ENCODE measurements at regions not wholly inside any gene's neighbourhood (a gene's known extent, or its start where the extent isn't known, plus 50 kb on each side); places are given as distances from the start of the nearest gene placed in this dataset.

- no peak overlapping the region for H3K9ac ChIP-seq (ENCODE audit: low read depth, low read length)
- no peaks in the 10 kb centered on the region for H3K9me3 ChIP-seq (ENCODE audit: insufficient read depth, low read depth, low read length)
- H3K4me3 ChIP-seq (ENCODE audit: low read length): no peak overlapping the region
- H3K4me1 ChIP-seq (ENCODE audit: insufficient read depth, low read length): peaks cover 19% of the 10 kb centered on the region; the same call in 1 of the 2 replicates
- no peaks in the 10 kb centered on the region for H3K36me3 ChIP-seq (ENCODE audit: insufficient read depth, low read depth, low read length)
- no peak overlapping the region for H3K27ac ChIP-seq (ENCODE audit: low read length)
- H3K27me3 ChIP-seq (ENCODE audit: insufficient read depth, low read length): no peaks in the 10 kb centered on the region
Observed at GRCh38 chr14:100442498-100443490, 119.7 kb downstream of the SLC25A47 start.

GRCh38 chr14:100443603-100444002, 120.5 kb downstream of the SLC25A47 start:
- Histone ChIP-seq H3K27me3 (ENCODE audit: insufficient read depth, low read length) (no peaks in the 10 kb centered on the region), H3K4me3 (ENCODE audit: low read length) (no peak overlapping the region), H3K9ac (ENCODE audit: low read depth, low read length) (no peak overlapping the region), H3K9me3 (ENCODE audit: insufficient read depth, low read depth, low read length) (no peaks in the 10 kb centered on the region), H3K4me1 (ENCODE audit: insufficient read depth, low read length) (peaks cover 19% of the 10 kb centered on the region; the same call in 1 of the 2 replicates), H3K27ac (ENCODE audit: low read length) (no peak overlapping the region), H3K36me3 (ENCODE audit: insufficient read depth, low read depth, low read length) (no peaks in the 10 kb centered on the region)

GRCh38 chr14:100445436-100446088, 122.4 kb downstream of the SLC25A47 start:
- Histone ChIP-seq H3K27me3 (ENCODE audit: insufficient read depth, low read length) (no peaks in the 10 kb centered on the region), H3K27ac (ENCODE audit: low read length) (no peak overlapping the region), H3K4me1 (ENCODE audit: insufficient read depth, low read length) (peaks cover 17% of the 10 kb centered on the region; the same call in 1 of the 2 replicates), H3K4me3 (ENCODE audit: low read length) (no peak overlapping the region), H3K9ac (ENCODE audit: low read depth, low read length) (no peak overlapping the region), H3K9me3 (ENCODE audit: insufficient read depth, low read depth, low read length) (no peaks in the 10 kb centered on the region), H3K36me3 (ENCODE audit: insufficient read depth, low read depth, low read length) (no peaks in the 10 kb centered on the region)

GRCh38 chr14:100446572-100446971, 123.4 kb downstream of the SLC25A47 start:
- Histone ChIP-seq H3K9ac (ENCODE audit: low read depth, low read length) (no peak overlapping the region), H3K9me3 (ENCODE audit: insufficient read depth, low read depth, low read length) (no peaks in the 10 kb centered on the region), H3K4me3 (ENCODE audit: low read length) (no peak overlapping the region), H3K27me3 (ENCODE audit: insufficient read depth, low read length) (no peaks in the 10 kb centered on the region), H3K27ac (ENCODE audit: low read length) (no peak overlapping the region), H3K36me3 (ENCODE audit: insufficient read depth, low read depth, low read length) (no peaks in the 10 kb centered on the region), H3K4me1 (ENCODE audit: insufficient read depth, low read length) (peaks cover 16% of the 10 kb centered on the region; the same call in 1 of the 2 replicates)

- Histone ChIP-seq H3K27me3 (ENCODE audit: insufficient read depth, low read length) (no peaks in the 10 kb centered on the region), H3K27ac (ENCODE audit: low read length) (no peak overlapping the region), H3K4me3 (ENCODE audit: low read length) (no peak overlapping the region), H3K36me3 (ENCODE audit: insufficient read depth, low read depth, low read length) (no peaks in the 10 kb centered on the region), H3K9ac (ENCODE audit: low read depth, low read length) (no peak overlapping the region), H3K9me3 (ENCODE audit: insufficient read depth, low read depth, low read length) (no peaks in the 10 kb centered on the region), H3K4me1 (ENCODE audit: insufficient read depth, low read length) (peaks cover 17% of the 10 kb centered on the region)
Observed at GRCh38 chr14:100448376-100448775, 125.2 kb downstream of the SLC25A47 start.

GRCh38 chr14:100449225-100449987, 126.3 kb downstream of the SLC25A47 start:
- no peak overlapping the region for H3K9ac ChIP-seq (ENCODE audit: low read depth, low read length)
- no peaks in the 10 kb centered on the region for H3K27me3 ChIP-seq (ENCODE audit: insufficient read depth, low read length)
- H3K9me3 ChIP-seq (ENCODE audit: insufficient read depth, low read depth, low read length): no peaks in the 10 kb centered on the region
- no peaks in the 10 kb centered on the region for H3K36me3 ChIP-seq (ENCODE audit: insufficient read depth, low read depth, low read length)
- H3K4me1 ChIP-seq (ENCODE audit: insufficient read depth, low read length): peaks cover 20% of the 10 kb centered on the region
- H3K4me3 ChIP-seq (ENCODE audit: low read length): no peak overlapping the region
- no peak overlapping the region for H3K27ac ChIP-seq (ENCODE audit: low read length)

- no peaks in the 10 kb centered on the region for H3K9me3 ChIP-seq (ENCODE audit: insufficient read depth, low read depth, low read length)
- no peak overlapping the region for H3K9ac ChIP-seq (ENCODE audit: low read depth, low read length)
- peaks cover 21% of the 10 kb centered on the region for H3K4me1 ChIP-seq (ENCODE audit: insufficient read depth, low read length)
- no peaks in the 10 kb centered on the region for H3K36me3 ChIP-seq (ENCODE audit: insufficient read depth, low read depth, low read length)
- no peaks in the 10 kb centered on the region for H3K27me3 ChIP-seq (ENCODE audit: insufficient read depth, low read length)
- H3K4me3 ChIP-seq (ENCODE audit: low read length): no peak overlapping the region
- no peak overlapping the region for H3K27ac ChIP-seq (ENCODE audit: low read length)
Observed at GRCh38 chr14:100450049-100450448, 126.9 kb downstream of the SLC25A47 start.

GRCh38 chr14:100450736-100451135, 127.6 kb downstream of the SLC25A47 start:
- Histone ChIP-seq H3K36me3 (ENCODE audit: insufficient read depth, low read depth, low read length) (no peaks in the 10 kb centered on the region), H3K4me3 (ENCODE audit: low read length) (no peak overlapping the region), H3K4me1 (ENCODE audit: insufficient read depth, low read length) (peaks cover 18% of the 10 kb centered on the region), H3K27ac (ENCODE audit: low read length) (no peak overlapping the region), H3K9me3 (ENCODE audit: insufficient read depth, low read depth, low read length) (no peaks in the 10 kb centered on the region), H3K27me3 (ENCODE audit: insufficient read depth, low read length) (no peaks in the 10 kb centered on the region), H3K9ac (ENCODE audit: low read depth, low read length) (no peak overlapping the region)

GRCh38 chr14:100451264-100451663, 128.1 kb downstream of the SLC25A47 start:
- H3K9ac ChIP-seq (ENCODE audit: low read depth, low read length): no peak overlapping the region
- peaks cover 18% of the 10 kb centered on the region for H3K4me1 ChIP-seq (ENCODE audit: insufficient read depth, low read length)
- no peak overlapping the region for H3K27ac ChIP-seq (ENCODE audit: low read length)

GRCh38 chr14:100453930-100454329, 130.8 kb downstream of the SLC25A47 start:
- no peaks in the 10 kb centered on the region for H3K27me3 ChIP-seq (ENCODE audit: insufficient read depth, low read length)
- peaks cover 18% of the 10 kb centered on the region for H3K4me1 ChIP-seq (ENCODE audit: insufficient read depth, low read length)
- no peaks in the 10 kb centered on the region for H3K36me3 ChIP-seq (ENCODE audit: insufficient read depth, low read depth, low read length)
- H3K4me3 ChIP-seq (ENCODE audit: low read length): peak overlapping the region; percentile 48
- peak overlapping the region; percentile 12; the same call in 1 of the 2 replicates for H3K9ac ChIP-seq (ENCODE audit: low read depth, low read length)
- H3K27ac ChIP-seq (ENCODE audit: low read length): no peak overlapping the region
- H3K9me3 ChIP-seq (ENCODE audit: insufficient read depth, low read depth, low read length): no peaks in the 10 kb centered on the region

More at GRCh38 chr14:100451264-100451663, 128.1 kb downstream of the SLC25A47 start:
- no peaks in the 10 kb centered on the region for H3K36me3 ChIP-seq (ENCODE audit: insufficient read depth, low read depth, low read length)
- H3K9me3 ChIP-seq (ENCODE audit: insufficient read depth, low read depth, low read length): no peaks in the 10 kb centered on the region
- no peaks in the 10 kb centered on the region for H3K27me3 ChIP-seq (ENCODE audit: insufficient read depth, low read length)
- H3K4me3 ChIP-seq (ENCODE audit: low read length): no peak overlapping the region

GRCh38 chr14:100454437-100454836, 131.3 kb downstream of the SLC25A47 start:
- no peak overlapping the region for H3K27ac ChIP-seq (ENCODE audit: low read length)

More at GRCh38 chr14:100454437-100454836, 131.3 kb downstream of the SLC25A47 start:
- no peaks in the 10 kb centered on the region for H3K27me3 ChIP-seq (ENCODE audit: insufficient read depth, low read length)
- H3K36me3 ChIP-seq (ENCODE audit: insufficient read depth, low read depth, low read length): no peaks in the 10 kb centered on the region
- H3K9ac ChIP-seq (ENCODE audit: low read depth, low read length): peak overlapping the region; percentile 12; the same call in 1 of the 2 replicates
- H3K4me3 ChIP-seq (ENCODE audit: low read length): peak overlapping the region; percentile 48; the same call in 1 of the 2 replicates
- no peaks in the 10 kb centered on the region for H3K9me3 ChIP-seq (ENCODE audit: insufficient read depth, low read depth, low read length)
- peaks cover 18% of the 10 kb centered on the region for H3K4me1 ChIP-seq (ENCODE audit: insufficient read depth, low read length)

Data from iPS-20b (cell line).